K562 (cell line): ENCODE measurements at regions not wholly inside any gene's neighbourhood (a gene's known extent, or its start where the extent isn't known, plus 50 kb on each side); places are given as distances from the start of the nearest gene placed in this dataset.

Source experiments
- ATAC-seq: fragments of 200-7000 bp; cut with Tn5 transposase; 3 replicates; pipeline ENCODE4 v1.9.1; 2020; ENCODE audit warnings: moderate library complexity
- BruUV-seq: library from RNA; stranded (reverse); fragments of 400-500 nt; replicated peaks from 2 replicates; lab custom pipeline; 2021; lab: Mats Ljungman, UMichigan
- CTCF ChIA-PET: fragments of 300-600 bp; formaldehyde crosslinking; extraction: SDS; loops from one replicate; lab custom pipeline; 2021; ENCODE audit warnings: low intra/inter-chr PET ratio; lab: Yijun Ruan, JAX
- POLR2A ChIA-PET: fragments of 300-600, 350-650 bp; sonication (Branson Sonifier 250); formaldehyde crosslinking; extraction: SDS; loops from one replicate; lab custom pipeline; 2021; ENCODE audit warnings: antibody characterized with exemption, inconsistent platforms; lab: Yijun Ruan, JAX
- DNase-seq, 4 experiments: peaks; one replicate each; pipeline versions ENCODE4 v3.0.0 to v3.0.0-alpha.2; 2011 to 2018; ENCODE audit warnings: low spot score in 3 of 4, mixed read lengths in 3 of 4; ENCODE audit errors: extremely low read depth in 1 of 4
- FAIRE-seq: peaks from 2 replicates; lab custom pipeline; 2011; peaks lifted over from hg19 to GRCh38; lab: Jason Lieb, UNC
- H2AFZ ChIP-seq: 2 replicates; pipeline ENCODE4 v1.6.0; 2011; ENCODE audit warnings: low read depth, low read length, control low read depth, inconsistent platforms
- H3K27ac ChIP-seq: fragments of 200-600 bp; 3 replicates; pipeline ENCODE4 v1.8.0; 2011; ENCODE audit warnings: low read depth, mild to moderate bottlenecking, control low read depth, inconsistent platforms, low read length, moderate library complexity, mixed read lengths; ENCODE audit errors: extremely low read depth
- H3K27me3 ChIP-seq, 2 experiments: fragments of 300-600 bp in 1 of 2; 2 replicates in 1 of 2; 3 replicates in 1 of 2; pipeline versions ENCODE4 v1.6.0 to v1.8.0; 2011; ENCODE audit warnings: inconsistent platforms in 2 of 2, low read length in 2 of 2, mild to moderate bottlenecking in 1 of 2, mixed read lengths in 1 of 2, moderate library complexity in 1 of 2; ENCODE audit not compliant: control insufficient read depth in 2 of 2, insufficient read depth in 2 of 2
- H3K36me3 ChIP-seq: fragments of 300-600 bp; 3 replicates; pipeline ENCODE4 v1.8.0; 2011; ENCODE audit warnings: mild to moderate bottlenecking, low read length, inconsistent platforms; ENCODE audit not compliant: control insufficient read depth, insufficient read depth
- H3K4me1 ChIP-seq, 2 experiments: fragments of 200-600 bp in 1 of 2; replicated peaks in 1 of 2; 2 replicates in 1 of 2; 3 replicates in 1 of 2; pipeline versions ENCODE4 v1.5.1 to v1.8.0; 2011; ENCODE audit warnings: inconsistent platforms in 2 of 2, low read length in 2 of 2, mild to moderate bottlenecking in 1 of 2, mixed read lengths in 1 of 2, moderate library complexity in 1 of 2; ENCODE audit not compliant: control insufficient read depth in 2 of 2, insufficient read depth in 2 of 2
- H3K4me2 ChIP-seq: 2 replicates; pipeline ENCODE4 v1.6.1; 2011; ENCODE audit warnings: low read length, control low read depth, inconsistent platforms, mixed read lengths; ENCODE audit not compliant: insufficient read depth
- H3K4me3 ChIP-seq: fragments of 200-600 bp; sonication (generic), shearing (Covaris generic); 2 replicates; pipeline ENCODE4 v1.5.1; 2016; ENCODE audit warnings: control low read depth, inconsistent platforms
- H3K79me2 ChIP-seq: fragments of 200-600 bp; 3 replicates; pipeline ENCODE4 v1.8.0; 2011; ENCODE audit warnings: low read length, inconsistent platforms; ENCODE audit not compliant: control insufficient read depth, insufficient read depth
- H3K9ac ChIP-seq, 2 experiments: 2 replicates each; pipeline versions ENCODE4 v1.6.0 to v1.6.1; 2011; ENCODE audit warnings: low read depth in 2 of 2, low read length in 2 of 2, control low read depth in 1 of 2, inconsistent platforms in 1 of 2, mild to moderate bottlenecking in 1 of 2, mixed read lengths in 1 of 2; ENCODE audit not compliant: insufficient read depth in 1 of 2
- H3K9me1 ChIP-seq: one replicate; pipeline ENCODE4 v1.6.0; 2011; ENCODE audit warnings: inconsistent platforms, mild to moderate bottlenecking, low read length, moderate library complexity; ENCODE audit not compliant: control insufficient read depth, insufficient read depth
- H3K9me3 ChIP-seq: replicated peaks from 2 replicates; pipeline ENCODE4 v1.5.1; 2011; ENCODE audit warnings: low read depth, low read length, inconsistent platforms; ENCODE audit not compliant: control insufficient read depth, insufficient read depth
- H4K20me1 ChIP-seq: replicated peaks from 2 replicates; pipeline ENCODE4 v1.6.1; 2011; ENCODE audit warnings: low read length, inconsistent platforms, mixed read lengths; ENCODE audit not compliant: control insufficient read depth, insufficient read depth
- BCLAF1 ChIP-seq, 2 experiments: fragments of 450-650 bp in 1 of 2; IDR thresholded peaks; 2 replicates each; pipeline ENCODE4 v1.6.1; 2011 to 2017; ENCODE audit warnings: low read depth in 2 of 2, antibody characterized with exemption in 1 of 2, borderline replicate concordance in 1 of 2, low read length in 1 of 2, mild to moderate bottlenecking in 1 of 2, mixed read lengths in 1 of 2; ENCODE audit not compliant: control insufficient read depth in 1 of 2
- STAT5A ChIP-seq: IDR thresholded peaks from 2 replicates; pipeline ENCODE4 v1.6.1; 2012; ENCODE audit warnings: low read length, inconsistent platforms, borderline replicate concordance
- WGBS: fragments of 100-300 bp; shearing (Covaris generic); methylation state at CpG from one replicate; pipeline ENCODE4 v1.1.6; 2016; ENCODE audit warnings: low coverage, mixed read lengths; ENCODE audit not compliant: insufficient coverage; ENCODE audit errors: missing lambda C conversion rate; 5-methylcytosine and 5-hydroxymethylcytosine counted together
- in situ Hi-C: fragments of 300-500 bp; cut with MboI; formaldehyde crosslinking; loops from 4 replicates; pipeline ENCODE4 v1.15.0; 2018; ENCODE audit warnings: inconsistent platforms, mixed read lengths
- intact Hi-C: fragments of 100-400 bp; cut with micrococcal nuclease; formaldehyde crosslinking; loops from 2 replicates; pipeline ENCODE4 v1.14.2; 2022

GRCh38 chr3:187836823-187837770 lies 91.8 kb upstream of the BCL6 start:
- H3K79me2 ChIP-seq: no peaks in the 10 kb centered on the region
- no peak for TF ChIP-seq BCLAF1 (IDR thresholded peaks at IDR 0.05; ENCODE audit: borderline replicate concordance in 1 of 2, control insufficient read depth in 1 of 2, low read depth in 2 of 2, low read length in 1 of 2)
- no peak for TF ChIP-seq STAT5A

More at GRCh38 chr3:187836823-187837770, 91.8 kb upstream of the BCL6 start:
- Histone ChIP-seq H3K4me3 (no peak overlapping the region), H3K9ac (no peak overlapping the region), H3K27ac (no peak overlapping the region), H3K27me3 (no peaks in the 10 kb centered on the region), H3K36me3 (no peaks in the 10 kb centered on the region), H3K9me3 (no peaks in the 10 kb centered on the region), H3K9me1 (no peaks in the 10 kb centered on the region), H2AFZ (no peak overlapping the region), H4K20me1 (no peaks in the 10 kb centered on the region), H3K4me1 (no peaks in the 10 kb centered on the region), H3K4me2 (no peak overlapping the region)
- DNase-seq (no peak), FAIRE-seq (no peak), ATAC-seq (no peak)
- BruUV-seq: no TSS peak
- ChIA-PET CTCF (no interaction called here), POLR2A (interaction anchor here (0.7 to 1.0 kb wide), 2 partner anchors 9 to 162 kb away, joined by 3 read pairs; no protein-coding TSS in a partner anchor)
- in situ Hi-C loops: no loop called here
- WGBS: 4% methylated on average over 8 of the region's 8 CpGs
- intact Hi-C loops: no loop called here
